Liver (tissue), 8 donors: ENCODE measurements at regions not wholly inside any gene's neighbourhood (a gene's known extent, or its start where the extent isn't known, plus 50 kb on each side); places are given as distances from the start of the nearest gene placed in this dataset.

ENCODE experiments used
- DNase-seq: peaks from one replicate; pipeline ENCODE4 v3.0.0-alpha.2; 2017; ENCODE audit warnings: low spot score
- H3K27ac ChIP-seq, 2 donors: one replicate each; pipeline ENCODE4 v1.7.0; 2013; ENCODE audit warnings: inconsistent platforms in 2 of 2, low read length in 2 of 2, control low read depth in 1 of 2, low read depth in 1 of 2, mild to moderate bottlenecking in 1 of 2
- H3K27me3 ChIP-seq, 4 donors: one replicate each; pipeline versions ENCODE4 v1.6.1 to v1.7.0; 2013; ENCODE audit warnings: low read length in 3 of 4, inconsistent platforms in 1 of 4, mild to moderate bottlenecking in 1 of 4, moderate library complexity in 1 of 4; ENCODE audit not compliant: control insufficient read depth in 4 of 4, insufficient read depth in 4 of 4
- H3K36me3 ChIP-seq, 4 donors: one replicate each; pipeline versions ENCODE4 v1.6.1 to v1.7.0; 2013; ENCODE audit warnings: low read length in 3 of 4, mild to moderate bottlenecking in 3 of 4, low read depth in 1 of 4, moderate library complexity in 1 of 4; ENCODE audit not compliant: control insufficient read depth in 4 of 4, insufficient read depth in 3 of 4
- H3K4me1 ChIP-seq, 4 donors: one replicate each; pipeline versions ENCODE4 v1.6.1 to v1.7.0; 2013; ENCODE audit warnings: low read length in 3 of 4, mild to moderate bottlenecking in 3 of 4, moderate library complexity in 1 of 4; ENCODE audit not compliant: control insufficient read depth in 4 of 4, insufficient read depth in 4 of 4
- H3K4me3 ChIP-seq, 3 donors: one replicate each; pipeline versions ENCODE4 v1.6.1 to v1.7.0; 2013; ENCODE audit warnings: low read length in 3 of 3, control low read depth in 1 of 3, low read depth in 1 of 3, mild to moderate bottlenecking in 1 of 3
- H3K9ac ChIP-seq, 2 donors: one replicate each; pipeline ENCODE4 v1.7.0; 2013; ENCODE audit warnings: low read length in 2 of 2, mild to moderate bottlenecking in 2 of 2, moderate library complexity in 2 of 2, control low read depth in 1 of 2, low read depth in 1 of 2
- H3K9me3 ChIP-seq, 4 donors: one replicate each; pipeline versions ENCODE4 v1.6.1 to v1.7.0; 2013; ENCODE audit warnings: low read length in 3 of 4; ENCODE audit not compliant: control insufficient read depth in 4 of 4
- ATF3 ChIP-seq: IDR thresholded peaks from 2 replicates; pipeline ENCODE4 v1.6.1; 2016; ENCODE audit warnings: antibody characterized with exemption
- CTCF ChIP-seq: fragments of 150-350 bp; IDR thresholded peaks from 2 replicates; pipeline ENCODE4 v1.5.1; 2017; ENCODE audit warnings: improper control_type of control experiment, low read depth, low read length; ENCODE audit not compliant: missing input control
- EGR1 ChIP-seq, 2 donors: IDR thresholded peaks; 2 replicates each; pipeline ENCODE4 v1.6.1; 2016 to 2018; ENCODE audit warnings: antibody characterized with exemption in 2 of 2, low read depth in 2 of 2
- FOXA1 ChIP-seq: IDR thresholded peaks from 2 replicates; pipeline ENCODE4 v1.6.1; 2016; ENCODE audit warnings: antibody characterized with exemption
- FOXA2 ChIP-seq: IDR thresholded peaks from 2 replicates; pipeline ENCODE4 v1.6.1; 2016; ENCODE audit warnings: antibody characterized with exemption
- GABPA ChIP-seq, 2 donors: IDR thresholded peaks in 1 of 2; conservative IDR thresholded peaks in 1 of 2; 2 replicates each; pipeline ENCODE4 v1.6.1; 2016; ENCODE audit warnings: antibody characterized with exemption in 2 of 2, mild to moderate bottlenecking in 1 of 2, moderate library complexity in 1 of 2
- HNF4A ChIP-seq, 2 donors: conservative IDR thresholded peaks; 2 replicates each; pipeline ENCODE4 v1.6.1; 2016; ENCODE audit warnings: antibody characterized with exemption in 2 of 2, mild to moderate bottlenecking in 2 of 2
- HNF4G ChIP-seq: IDR thresholded peaks from 2 replicates; pipeline ENCODE4 v1.6.1; 2016; ENCODE audit warnings: antibody characterized with exemption
- JUND ChIP-seq, 2 donors: IDR thresholded peaks; 2 replicates each; pipeline ENCODE4 v1.6.1; 2016; ENCODE audit warnings: antibody characterized with exemption in 2 of 2
- MAX ChIP-seq: IDR thresholded peaks from 2 replicates; pipeline ENCODE4 v1.6.1; 2016; ENCODE audit warnings: antibody characterized with exemption
- NR2F2 ChIP-seq: IDR thresholded peaks from 2 replicates; pipeline ENCODE4 v1.6.1; 2016; ENCODE audit warnings: antibody characterized with exemption
- RAD21 ChIP-seq, 2 donors: IDR thresholded peaks; 2 replicates each; pipeline ENCODE4 v1.6.1; 2016; ENCODE audit warnings: antibody characterized with exemption in 2 of 2, mild to moderate bottlenecking in 2 of 2
- REST ChIP-seq: IDR thresholded peaks from 2 replicates; pipeline ENCODE4 v1.6.1; 2016; ENCODE audit warnings: antibody characterized with exemption, mild to moderate bottlenecking
- RXRA ChIP-seq, 2 donors: IDR thresholded peaks; 2 replicates each; pipeline ENCODE4 v1.6.1; 2017 to 2018; ENCODE audit warnings: antibody characterized with exemption in 2 of 2, mild to moderate bottlenecking in 1 of 2
- SP1 ChIP-seq: IDR thresholded peaks from 2 replicates; pipeline ENCODE4 v1.6.1; 2018; ENCODE audit warnings: antibody characterized with exemption, mild to moderate bottlenecking
- TAF1 ChIP-seq: conservative IDR thresholded peaks from 2 replicates; pipeline ENCODE4 v1.6.1; 2016; ENCODE audit warnings: antibody characterized with exemption, mild to moderate bottlenecking
- YY1 ChIP-seq: IDR thresholded peaks from 2 replicates; pipeline ENCODE4 v1.6.1; 2016; ENCODE audit warnings: antibody characterized with exemption, mild to moderate bottlenecking
- ZBTB33 ChIP-seq: IDR thresholded peaks from 2 replicates; pipeline ENCODE4 v1.6.1; 2016; ENCODE audit warnings: antibody characterized with exemption
- WGBS: extraction: QIAGEN DNeasy Blood & Tissue Kit; methylation state at CpG from one replicate; pipeline ENCODE4 v1.1.7; 2013; 5-methylcytosine and 5-hydroxymethylcytosine counted together
- donor health status: healthy.
- donor health status: healthy.
- donor health status: healthy.
- donor health status: healthy.
- donor health status: healthy.

- Histone ChIP-seq H3K9me3 (no peaks in the 10 kb centered on the region), H3K4me3 (no peak overlapping the region), H3K4me1 (no peaks in the 10 kb centered on the region), H3K36me3 (no peaks in the 10 kb centered on the region), H3K27me3 (no peaks in the 10 kb centered on the region), H3K27ac (no peak overlapping the region), H3K9ac (no peak overlapping the region)
- 38% methylated on average over 2 of the region's 2 CpGs for WGBS
- TF ChIP-seq JUND (IDR thresholded peaks at IDR 0.05) (no peak), CTCF (no peak), NR2F2 (no peak), GABPA (IDR thresholded peaks at IDR 0.05 in 1 of 2, conservative IDR thresholded peaks at IDR 0.05 in 1 of 2) (no peak), RXRA (IDR thresholded peaks at IDR 0.05) (no peak), REST (no peak)
- no peak for DNase-seq
These were observed 77.8 kb upstream of the MGAT4C start for GRCh38 chr12:86333955-86334522.

GRCh38 chr12:86331457-86331856 lies 75.3 kb upstream of the MGAT4C start:
- no peak for DNase-seq
- H3K4me3 ChIP-seq = no peak overlapping the region
- no peak overlapping the region for H3K27ac ChIP-seq
- TF ChIP-seq ATF3 (no peak), TAF1 (no peak), SP1 (no peak), RAD21 (IDR thresholded peaks at IDR 0.05) (no peak), HNF4G (no peak), CTCF (no peak), MAX (no peak), HNF4A (conservative IDR thresholded peaks at IDR 0.05) (no peak), ZBTB33 (no peak), YY1 (no peak), NR2F2 (no peak), FOXA2 (no peak), JUND (IDR thresholded peaks at IDR 0.05) (no peak), FOXA1 (no peak), EGR1 (IDR thresholded peaks at IDR 0.05; ENCODE audit: low read depth in 2 of 2) (no peak), GABPA (IDR thresholded peaks at IDR 0.05 in 1 of 2, conservative IDR thresholded peaks at IDR 0.05 in 1 of 2) (no peak), REST (no peak), RXRA (IDR thresholded peaks at IDR 0.05) (no peak)
- no peaks in the 10 kb centered on the region for H3K27me3 ChIP-seq
- no peaks in the 10 kb centered on the region for H3K9me3 ChIP-seq
- no peaks in the 10 kb centered on the region for H3K36me3 ChIP-seq
- no peak overlapping the region for H3K9ac ChIP-seq
- WGBS = 34% methylated on average over 2 of the region's 2 CpGs
- H3K4me1 ChIP-seq = no peaks in the 10 kb centered on the region
